GM21529 (cell line): ENCODE measurements at regions not wholly inside any gene's neighbourhood (a gene's known extent, or its start where the extent isn't known, plus 50 kb on each side); places are given as distances from the start of the nearest gene placed in this dataset.

Source experiments
- ATAC-seq: cut with Tn5 transposase; IDR thresholded peaks from one replicate; pipeline ENCODE4 v1.9.1; 2021; ENCODE audit not compliant: unreplicated experiment

DNA sequence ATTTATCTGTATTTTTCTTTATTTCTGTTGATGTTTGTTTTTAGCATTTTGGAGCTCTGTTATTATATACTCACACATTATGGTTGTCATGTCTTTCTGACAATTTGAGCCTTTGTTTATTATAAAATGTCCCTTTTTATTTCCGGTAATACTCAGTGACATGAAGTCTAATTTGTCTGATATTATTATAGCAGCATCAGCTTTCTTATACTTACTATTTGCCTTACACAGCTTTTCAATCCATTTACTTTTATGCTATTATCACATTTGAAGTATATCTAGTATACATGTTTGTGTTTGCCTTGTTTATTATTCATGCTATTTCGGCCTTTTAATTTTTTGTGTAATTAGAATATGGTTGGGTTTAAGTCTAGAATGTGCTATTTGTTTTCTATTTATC lies 430.6 kb upstream of the FANCL start:
- no peak for ATAC-seq

DNA sequence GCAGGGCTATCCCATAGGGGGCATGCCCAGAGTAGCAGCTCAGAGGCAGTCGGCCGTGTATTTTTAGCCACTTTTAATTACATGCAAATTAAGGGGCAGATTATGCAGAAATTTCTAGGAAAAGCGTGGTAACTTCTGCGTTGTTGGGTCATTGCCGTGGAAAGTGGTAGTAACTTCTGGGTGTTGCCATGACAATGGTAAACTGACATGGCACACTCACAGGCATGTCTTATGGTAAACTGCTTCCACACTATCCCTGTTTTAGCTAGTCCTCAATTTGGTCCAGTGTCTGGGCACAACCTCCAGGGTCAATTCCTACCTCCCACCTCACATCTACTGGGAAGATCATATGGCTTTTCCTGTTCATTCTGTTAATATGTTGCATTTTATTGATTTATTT lies 428.9 kb upstream of the FANCL start:
- ATAC-seq, result no peak

DNA sequence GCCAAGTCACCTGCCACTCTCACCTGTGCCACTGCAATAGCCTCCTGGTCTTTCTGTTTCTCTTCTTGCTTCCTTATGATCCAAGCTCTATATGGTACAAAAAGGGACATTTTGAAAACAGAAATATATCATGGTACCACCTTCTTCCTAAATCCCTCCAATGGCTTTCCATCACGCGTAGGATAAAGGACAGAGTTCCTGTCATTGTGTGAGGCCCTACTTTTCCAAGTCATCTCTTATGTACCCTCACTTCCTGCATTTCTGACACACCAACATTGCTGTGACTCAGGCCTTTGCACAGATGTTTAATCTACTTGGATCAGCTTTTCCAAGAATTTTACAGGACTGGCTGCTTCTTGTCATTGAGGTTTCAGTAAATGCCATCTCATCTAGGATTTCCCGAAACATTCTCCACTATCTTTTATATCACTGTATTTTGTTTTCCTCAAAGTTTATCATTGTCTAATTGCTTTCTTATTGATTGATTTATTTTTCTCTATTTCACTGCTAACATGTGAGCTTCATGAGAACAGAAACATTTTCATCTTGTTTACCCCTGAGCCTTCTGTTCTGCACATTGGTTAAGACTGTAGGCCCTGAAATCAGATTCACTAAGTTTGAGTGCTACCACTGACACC lies 426.1 kb upstream of the FANCL start:
- ATAC-seq, result no peak

DNA sequence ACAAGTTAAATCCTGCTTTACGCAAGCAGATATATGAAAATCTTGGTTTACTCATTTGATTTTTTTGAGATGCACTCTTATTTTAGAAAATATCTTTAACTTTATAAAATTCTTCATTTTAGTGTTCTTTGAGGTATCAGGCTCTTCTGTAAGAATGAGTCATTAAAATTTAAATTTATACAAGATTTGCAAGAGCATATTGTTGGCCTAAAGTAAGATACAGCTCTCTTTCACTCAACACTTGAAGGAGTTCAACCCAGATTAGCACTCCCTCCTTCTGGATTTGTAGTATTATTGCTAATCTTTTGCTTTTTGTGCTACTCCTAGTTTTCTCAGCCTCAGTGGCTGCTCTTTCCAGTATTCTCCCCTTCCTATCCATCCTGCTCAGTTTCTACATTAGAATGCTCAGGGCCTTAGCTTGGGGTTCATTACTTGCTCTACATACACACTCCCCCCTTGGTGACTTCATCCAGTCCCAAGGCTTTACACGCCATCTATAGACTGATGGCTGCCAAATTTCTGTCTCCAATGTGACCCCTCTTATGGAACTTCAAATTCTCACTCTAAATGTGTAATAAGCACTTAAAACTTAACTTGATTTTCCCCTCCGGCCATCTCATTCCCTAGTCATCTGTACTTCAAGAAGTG lies 425.3 kb upstream of the FANCL start:
- ATAC-seq, result no peak

DNA sequence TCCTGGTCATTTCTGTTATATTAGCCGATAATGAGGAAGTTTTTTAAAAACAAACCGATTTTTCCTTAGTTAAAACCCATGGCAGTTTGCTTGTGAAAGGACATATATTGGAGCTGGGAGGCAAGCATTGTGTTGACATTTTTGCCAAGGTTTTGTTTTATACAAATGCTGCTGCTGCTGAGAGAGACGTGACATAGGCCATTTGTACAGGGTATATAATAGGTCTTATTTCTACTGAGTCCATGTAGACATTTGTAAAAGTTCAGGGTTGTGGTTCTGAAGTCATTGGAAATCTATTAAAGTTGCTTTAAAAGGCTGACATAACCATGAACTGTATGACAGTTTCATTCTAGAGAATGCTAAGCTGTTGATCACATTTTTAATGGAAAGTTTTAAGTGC lies 424.0 kb upstream of the FANCL start:
- no peak for ATAC-seq

DNA sequence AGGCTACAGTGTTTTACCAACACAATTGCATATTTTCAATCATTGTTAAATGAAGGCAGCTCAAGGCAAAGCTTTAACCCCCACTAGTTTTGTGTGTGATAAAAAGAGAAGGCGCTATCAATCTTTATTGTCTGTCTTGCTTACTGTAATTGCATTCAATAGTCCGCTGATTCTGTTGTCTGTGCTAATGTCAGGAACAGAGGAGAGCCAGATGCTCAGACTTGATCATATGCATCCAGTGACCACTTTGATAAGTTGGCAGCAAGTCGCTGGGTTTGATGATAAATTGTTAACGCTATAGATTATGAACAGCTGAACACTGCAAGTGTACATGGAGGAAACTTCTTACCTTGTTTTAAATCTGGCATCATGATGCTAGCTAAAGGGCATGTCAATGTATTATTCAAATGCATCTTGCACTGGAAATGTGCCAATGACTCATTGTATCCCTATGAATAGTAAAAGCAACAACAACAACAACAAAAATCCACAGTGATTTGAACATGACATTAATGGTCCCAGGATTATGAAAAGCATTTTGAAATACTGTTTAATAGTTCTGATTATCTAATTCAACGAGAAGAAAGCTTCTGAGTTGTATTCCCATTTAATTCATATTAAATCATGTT lies 423.5 kb upstream of the FANCL start:
- no peak for ATAC-seq

DNA sequence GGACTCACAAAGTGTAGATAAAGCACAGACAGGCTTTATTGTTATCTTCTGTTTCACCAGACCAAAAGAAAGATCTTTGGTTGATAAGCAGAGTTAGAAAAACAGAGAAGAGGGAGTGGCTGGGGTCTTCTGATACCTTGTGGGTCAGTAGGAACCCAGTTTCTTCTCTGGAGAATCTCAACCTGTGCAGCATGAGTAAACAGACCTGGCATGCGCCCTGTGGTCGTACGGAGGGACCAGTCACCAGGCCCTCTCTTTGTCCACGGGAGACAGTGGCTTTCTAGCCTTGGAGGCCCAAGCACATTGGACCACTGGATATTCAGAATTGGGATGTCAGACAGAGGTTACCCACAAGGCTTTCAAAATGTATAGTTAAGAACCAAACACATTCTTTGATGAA lies 418.9 kb upstream of the FANCL start:
- ATAC-seq, result no peak

DNA sequence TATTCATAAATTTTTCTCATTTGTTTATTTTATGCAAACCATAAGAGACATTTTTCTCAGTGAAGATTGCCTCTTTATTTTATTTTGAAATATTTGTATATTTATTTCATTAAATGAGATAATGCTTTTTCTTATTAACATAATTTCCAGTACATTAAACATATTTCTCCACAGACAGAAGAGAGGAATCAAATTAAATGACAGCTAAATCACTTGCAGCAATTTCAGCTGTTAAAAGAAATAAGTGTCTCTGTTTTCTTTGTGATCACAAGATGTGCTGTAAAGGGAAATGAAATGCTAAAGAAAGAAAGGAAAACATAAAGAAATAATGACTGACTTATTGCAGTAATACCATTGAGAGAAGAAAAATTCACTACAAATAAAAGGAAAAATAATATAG lies 414.0 kb upstream of the FANCL start:
- ATAC-seq, result no peak

DNA sequence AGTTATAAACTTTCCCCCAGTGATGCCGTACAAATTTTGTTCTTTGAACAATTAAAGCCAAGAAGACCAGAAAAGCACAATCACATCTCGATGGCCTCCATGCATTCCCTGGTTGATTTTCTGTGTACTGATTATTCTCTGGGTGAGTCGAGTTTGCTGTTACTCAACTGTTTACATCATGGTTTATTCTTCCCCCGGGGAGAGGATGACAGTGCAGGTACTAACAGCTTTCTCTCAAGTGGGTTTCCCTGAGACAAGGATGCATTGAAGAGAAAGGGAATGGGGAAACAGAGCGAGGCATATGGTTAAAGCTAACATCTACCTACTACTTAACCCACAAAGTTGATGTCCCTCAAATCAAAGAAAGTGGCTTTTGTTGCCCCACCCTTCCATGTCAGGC lies 410.8 kb upstream of the FANCL start:
- ATAC-seq, result no peak

DNA sequence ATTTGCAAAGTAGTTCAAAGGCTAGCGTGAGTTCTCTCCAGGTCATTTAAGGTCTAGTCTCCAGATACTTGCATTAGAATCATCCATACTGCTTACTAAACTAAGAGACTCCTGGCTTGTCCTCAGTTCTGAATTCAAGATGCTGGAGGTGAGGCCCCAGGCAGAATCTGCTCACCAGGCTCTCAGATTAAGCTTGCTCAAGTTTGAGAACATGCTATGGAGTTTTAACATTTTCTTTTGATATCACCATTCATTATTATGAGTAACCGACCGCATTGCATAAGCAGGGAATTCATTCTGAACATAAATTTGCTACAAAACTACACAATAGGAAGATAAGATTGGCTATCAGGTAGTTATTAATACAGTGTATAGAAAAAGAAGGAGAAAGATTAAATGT lies 409.7 kb upstream of the FANCL start:
- no peak for ATAC-seq

DNA sequence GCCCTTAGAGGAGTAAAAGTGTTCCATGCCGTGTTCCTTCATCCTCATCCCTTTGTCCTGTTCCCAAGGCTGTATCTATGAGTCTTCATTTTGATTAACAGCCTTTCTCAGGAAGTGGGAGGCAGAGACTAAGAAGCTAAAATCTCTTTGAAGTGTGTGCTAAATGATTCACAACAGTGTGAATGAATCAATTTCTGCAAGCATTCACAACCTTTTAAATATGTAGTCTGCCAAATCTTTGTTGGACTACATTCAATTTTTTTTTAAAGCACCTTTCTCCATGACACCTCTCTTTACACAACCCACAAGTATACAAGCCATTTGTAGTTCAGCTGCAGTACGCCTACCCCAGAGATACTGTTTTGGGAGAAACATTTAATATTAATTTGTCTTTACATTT lies 408.6 kb upstream of the FANCL start:
- no peak for ATAC-seq

DNA sequence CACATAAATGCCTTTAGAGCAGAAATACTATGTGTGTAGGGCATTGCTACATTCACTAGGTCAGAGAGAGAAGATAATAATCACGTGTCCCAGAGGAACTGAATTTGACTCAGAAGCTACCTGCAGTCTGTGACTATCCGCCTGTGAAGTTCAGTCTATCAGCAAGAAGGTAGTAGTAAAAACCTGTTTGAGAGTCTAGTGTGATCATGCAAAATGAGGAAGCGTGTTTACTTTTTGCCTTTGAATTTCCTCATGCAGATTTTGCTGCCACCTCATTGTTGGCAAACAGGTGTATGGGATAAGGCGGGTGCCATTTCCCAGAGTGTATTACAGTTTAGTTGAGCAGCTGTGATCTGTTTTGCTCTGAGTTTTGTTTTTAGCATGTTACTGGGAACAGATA lies 403.9 kb upstream of the FANCL start:
- no peak for ATAC-seq

DNA sequence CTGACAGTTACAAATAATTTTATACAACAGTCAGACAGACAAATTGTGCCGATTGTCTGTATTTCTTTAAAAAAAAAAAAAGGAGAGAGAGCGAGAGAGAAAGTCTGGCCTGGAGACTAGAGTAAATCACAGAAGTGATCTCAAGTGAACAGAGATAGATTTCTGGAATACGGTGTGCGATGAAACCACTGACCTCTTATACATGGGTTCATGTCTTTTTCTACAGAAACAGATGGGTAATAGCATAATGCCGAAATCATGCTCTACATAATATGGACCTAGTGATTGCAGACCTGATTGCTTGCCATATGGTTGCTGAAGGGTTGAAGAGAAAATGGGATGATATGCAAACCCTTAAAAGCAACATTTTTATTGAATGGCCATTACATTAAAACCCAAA lies 403.3 kb upstream of the FANCL start:
- no peak for ATAC-seq

DNA sequence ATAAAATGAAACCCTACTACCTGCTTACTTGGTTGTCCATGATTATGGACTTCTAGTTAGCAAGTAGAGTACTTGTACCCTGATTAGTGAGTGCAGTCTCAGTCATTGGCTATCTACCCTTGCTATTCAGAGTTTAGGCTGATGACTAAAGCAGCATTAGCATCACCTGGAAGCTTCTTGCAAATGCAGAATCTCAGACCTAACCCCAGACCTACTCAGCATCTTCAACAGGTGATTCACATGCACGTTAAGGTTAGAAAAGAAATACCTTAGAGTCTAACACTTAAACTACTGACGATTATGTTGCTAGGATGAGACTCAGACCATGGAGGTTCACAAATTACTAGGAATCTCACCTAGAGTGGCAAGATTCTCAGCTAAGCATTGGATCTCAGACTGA lies 399.9 kb upstream of the FANCL start:
- ATAC-seq, result no peak

DNA sequence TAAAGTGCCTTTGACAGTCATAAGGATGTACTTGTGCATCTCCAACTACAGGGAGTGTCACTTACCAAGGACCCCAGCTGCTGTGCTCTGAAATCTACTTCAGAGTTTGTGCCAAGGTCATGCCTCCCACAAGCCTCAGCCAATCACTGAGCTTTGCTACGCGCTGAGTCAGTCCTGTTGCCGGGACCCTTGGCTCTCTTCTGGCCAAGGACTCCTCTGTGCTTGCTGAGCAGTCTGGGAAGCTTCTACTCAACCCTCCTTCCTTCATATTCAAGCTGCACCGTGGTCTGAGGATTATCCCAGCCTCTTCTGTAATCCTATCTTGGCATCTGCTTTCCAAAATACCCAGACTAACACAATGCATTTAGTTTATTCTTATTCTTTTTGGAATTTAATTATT lies 398.9 kb upstream of the FANCL start:
- ATAC-seq, result no peak

DNA sequence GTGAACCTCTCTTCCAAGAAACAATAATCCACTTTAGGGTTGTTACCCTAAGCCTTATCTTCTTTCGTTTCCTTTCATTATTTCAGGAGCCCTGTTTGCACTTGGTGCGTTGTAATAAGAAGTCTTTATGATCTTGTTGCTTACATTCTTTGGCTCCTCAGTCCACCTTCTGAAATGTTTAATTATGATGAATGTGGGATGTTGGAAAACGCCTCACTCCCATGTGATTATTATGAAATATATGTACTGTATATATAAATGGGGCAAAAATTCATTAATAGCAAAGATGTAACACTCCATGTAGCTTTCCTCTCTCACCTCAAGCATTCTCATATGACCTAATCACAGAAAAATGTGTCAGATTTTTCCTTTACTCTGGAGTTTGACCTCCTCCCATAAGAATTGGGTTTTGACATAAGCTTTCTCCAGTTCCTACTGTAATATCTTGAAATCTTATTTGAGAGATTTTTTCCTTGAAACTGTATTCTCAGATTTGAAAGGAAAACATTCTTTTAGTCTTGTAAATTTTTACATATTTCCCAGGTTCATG lies 397.2 kb upstream of the FANCL start:
- no peak for ATAC-seq

DNA sequence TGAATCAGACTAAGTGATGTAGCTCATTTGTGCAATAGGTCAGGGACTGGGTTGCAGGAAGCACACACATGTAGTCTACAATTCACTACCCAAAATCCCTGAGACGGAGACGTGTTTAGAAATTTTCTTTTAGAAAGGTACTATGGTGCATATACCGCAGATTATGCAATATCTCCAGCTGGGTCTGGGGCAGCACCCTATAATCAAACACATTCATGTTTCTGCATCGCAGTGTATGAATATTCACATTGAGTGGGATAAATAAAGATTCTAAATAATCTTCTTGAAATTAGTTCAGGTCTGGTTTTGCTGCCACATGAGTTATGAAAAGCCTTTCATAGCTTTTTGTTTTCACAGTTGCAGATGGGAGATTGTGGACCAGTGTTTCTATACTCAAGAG lies 395.7 kb upstream of the FANCL start:
- ATAC-seq, result no peak

DNA sequence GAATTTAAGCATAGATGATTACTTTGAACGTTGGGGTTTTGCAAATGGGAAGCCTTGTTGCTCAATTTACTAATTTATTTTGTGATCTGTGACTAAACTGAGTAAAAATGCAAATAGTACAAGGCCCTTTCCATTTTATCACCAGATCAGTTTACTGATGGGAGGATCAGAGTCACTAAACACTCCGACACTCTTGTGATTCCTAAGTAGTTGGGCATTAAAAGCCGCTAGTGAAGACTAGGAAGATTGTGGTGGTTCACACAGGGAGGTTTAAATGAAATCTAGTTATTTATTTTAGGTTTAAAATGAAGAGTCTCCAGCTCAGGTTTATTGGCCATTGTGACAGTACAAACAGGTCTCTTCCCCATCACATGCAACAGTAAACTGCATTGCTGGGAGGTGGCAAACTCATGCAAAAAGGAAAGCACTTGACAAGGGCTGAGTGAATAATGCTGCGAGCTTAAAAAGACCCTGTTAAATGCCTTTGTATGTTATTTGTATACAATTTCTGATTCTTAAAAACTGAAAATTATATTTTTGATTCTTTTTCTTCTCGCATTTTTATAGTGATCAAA lies 394.8 kb upstream of the FANCL start:
- ATAC-seq, result no peak

DNA sequence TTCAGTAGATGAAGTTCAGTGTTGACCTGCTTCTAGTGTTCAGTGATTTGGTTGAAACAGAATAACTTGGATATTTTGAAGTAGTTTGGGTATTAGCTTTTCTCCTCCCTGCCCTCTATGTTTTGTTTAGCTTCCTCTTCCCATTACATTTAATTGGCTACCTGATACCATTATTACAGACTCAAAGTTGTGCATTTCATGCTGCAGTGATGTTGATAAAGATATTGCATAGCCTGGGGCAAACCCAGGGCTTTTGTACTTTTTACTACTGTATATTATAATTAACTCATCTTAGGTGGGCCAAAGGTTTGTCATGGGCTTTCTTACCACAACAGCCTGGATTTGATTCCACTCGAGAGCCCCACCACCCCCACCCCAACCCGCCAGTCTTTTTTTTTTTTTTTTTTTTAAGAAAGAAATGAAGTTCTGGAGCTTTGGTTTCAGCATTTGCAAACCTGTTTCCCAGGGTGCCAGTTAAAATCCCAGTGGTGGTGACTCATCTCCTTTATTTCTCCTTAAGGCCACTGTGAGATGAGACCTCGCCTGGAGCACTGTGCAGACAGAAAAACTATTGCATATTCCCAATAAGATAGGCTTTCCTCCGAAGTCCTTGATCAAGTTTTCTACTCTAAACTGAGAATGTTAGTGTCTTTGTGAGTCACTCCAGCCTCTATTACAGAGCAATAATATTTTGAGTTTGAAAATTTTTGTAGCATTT lies 393.7 kb upstream of the FANCL start:
- ATAC-seq, result no peak

DNA sequence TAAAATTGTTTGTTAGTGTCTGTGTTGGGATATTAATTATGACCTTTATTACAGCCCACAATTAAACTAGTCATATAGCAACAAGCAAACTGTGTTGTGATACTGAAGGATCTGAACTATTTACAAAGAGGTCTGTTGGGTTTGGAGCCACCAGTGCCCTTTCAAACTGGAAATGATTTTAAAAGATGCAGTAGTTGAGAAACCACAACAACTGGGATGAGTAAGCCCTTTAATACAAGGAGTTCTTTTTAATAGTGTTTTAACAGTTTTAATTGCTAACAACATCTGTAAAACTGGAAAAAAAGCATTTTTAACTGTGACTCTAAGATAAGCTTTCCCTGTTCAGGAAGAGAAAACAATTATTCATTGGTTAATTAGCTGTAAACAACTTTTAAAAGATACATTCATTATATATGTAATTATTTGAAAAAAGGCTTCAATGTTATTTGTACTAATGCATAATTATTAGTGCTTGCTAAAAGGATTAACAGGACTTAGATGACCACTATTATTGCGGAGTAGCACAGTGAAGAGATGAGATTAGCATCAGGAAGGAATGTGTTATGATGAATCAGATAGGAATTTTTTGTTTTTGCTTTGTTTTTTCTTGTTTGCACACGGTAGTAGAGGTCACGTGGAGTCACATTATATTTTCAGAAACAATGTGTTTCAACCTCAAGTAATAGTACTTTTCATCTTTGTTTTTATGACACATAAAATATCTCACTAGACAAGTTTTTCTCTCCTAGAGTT lies 392.7 kb upstream of the FANCL start:
- ATAC-seq, result no peak

DNA sequence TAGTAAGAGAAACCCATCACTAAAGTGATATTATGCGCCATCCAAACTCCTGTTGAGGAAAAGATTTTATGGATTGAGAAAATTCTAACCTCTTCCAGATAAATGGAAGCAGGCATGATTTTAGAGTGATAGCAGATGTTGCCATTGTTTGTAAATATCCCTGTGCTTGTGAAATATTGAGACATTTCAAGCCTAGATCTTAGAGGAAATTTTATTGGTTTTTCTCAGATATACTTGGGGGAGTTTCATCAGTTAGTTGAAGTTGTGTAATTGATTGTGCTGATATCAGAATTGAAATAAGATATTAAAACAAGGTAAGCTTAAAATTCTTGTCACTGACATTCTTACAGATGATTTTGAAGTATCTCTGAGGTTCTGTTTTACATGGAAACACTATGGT lies 390.9 kb upstream of the FANCL start:
- no peak for ATAC-seq
